AG04449 (cell line): ENCODE measurements at regions not wholly inside any gene's neighbourhood (a gene's known extent, or its start where the extent isn't known, plus 50 kb on each side); places are given as distances from the start of the nearest gene placed in this dataset.
"Not testable (repeated sequence)": the region's sequence is repeated elsewhere in the genome, so short reads cannot be mapped to it uniquely, and the experiment has no call there.

Source experiments
- CTCF ChIA-PET: fragments of 350-600 bp; formaldehyde crosslinking; extraction: SDS; loops from one replicate; lab custom pipeline; 2021; ENCODE audit warnings: antibody characterized with exemption; lab: Yijun Ruan, JAX
- POLR2A ChIA-PET: fragments of 400-600, 350-600 bp; formaldehyde crosslinking; extraction: SDS; loops from one replicate; lab custom pipeline; 2020; ENCODE audit warnings: antibody characterized with exemption, inconsistent platforms; lab: Yijun Ruan, JAX
- DNase-seq: peaks from one replicate; pipeline ENCODE4 v3.0.0-alpha.2; 2010; ENCODE audit warnings: low read depth, low spot score
- H3K4me3 ChIP-seq: 2 replicates; pipeline ENCODE4 v1.5.1; 2011; ENCODE audit warnings: low read depth, mild to moderate bottlenecking, control low read depth, low read length
- CTCF ChIP-seq: IDR thresholded peaks from one replicate; pipeline ENCODE4 v1.5.1; 2011; ENCODE audit warnings: mild to moderate bottlenecking, moderate library complexity, low read length, control low read depth, inconsistent platforms; ENCODE audit not compliant: insufficient read depth; ENCODE audit errors: missing control alignments

- ChIA-PET CTCF (interaction anchor here (1.2 to 2.0 kb wide), 2 partner anchors 17 to 179 kb away, joined by 4 to 8 read pairs; no protein-coding TSS in a partner anchor), POLR2A (no interaction called here)
- no peak for DNase-seq
- TF ChIP-seq CTCF, result no peak
- H3K4me3 ChIP-seq, result no peak overlapping the region
Observed at GRCh38 chr18:57942493-57942892, 101.5 kb upstream of the NEDD4L start.

DNA sequence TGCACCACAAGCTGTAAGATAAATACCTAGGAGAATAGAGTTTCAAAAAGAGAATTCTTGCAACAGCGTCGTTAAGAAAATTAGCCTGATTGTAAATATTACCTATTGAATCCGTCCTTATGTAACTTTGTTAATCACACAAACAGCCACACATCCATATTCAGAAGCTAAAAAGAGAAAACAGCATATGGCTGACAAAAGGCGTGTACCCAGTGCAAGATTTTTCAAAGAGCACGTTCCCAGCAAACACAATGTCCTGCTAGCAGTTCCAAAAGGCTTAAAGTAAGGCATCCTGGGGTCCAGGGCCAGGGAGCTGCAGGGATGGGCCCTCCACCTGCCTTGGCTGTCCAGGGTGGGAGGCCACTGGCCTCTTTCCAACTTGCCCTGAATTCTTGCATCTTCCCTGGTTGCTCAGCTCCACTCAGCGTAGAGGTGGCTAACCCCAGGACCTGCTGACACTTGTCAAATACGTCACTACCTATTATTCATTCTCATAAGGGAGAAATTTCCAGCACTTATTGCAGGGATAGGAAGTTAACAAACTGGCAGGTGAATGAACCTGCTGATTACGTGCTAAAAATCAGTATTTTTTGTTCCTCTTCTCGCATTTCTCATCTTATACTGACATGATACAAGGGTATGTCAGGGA lies 102.1 kb upstream of the NEDD4L start:
- ChIA-PET CTCF (interaction anchor here (1.2 to 2.0 kb wide), 2 partner anchors 17 to 180 kb away, joined by 4 to 8 read pairs; no protein-coding TSS in a partner anchor), POLR2A (no interaction called here)
- TF ChIP-seq CTCF, result no peak
- H3K4me3 ChIP-seq, result no peak overlapping the region
- no peak for DNase-seq

DNA sequence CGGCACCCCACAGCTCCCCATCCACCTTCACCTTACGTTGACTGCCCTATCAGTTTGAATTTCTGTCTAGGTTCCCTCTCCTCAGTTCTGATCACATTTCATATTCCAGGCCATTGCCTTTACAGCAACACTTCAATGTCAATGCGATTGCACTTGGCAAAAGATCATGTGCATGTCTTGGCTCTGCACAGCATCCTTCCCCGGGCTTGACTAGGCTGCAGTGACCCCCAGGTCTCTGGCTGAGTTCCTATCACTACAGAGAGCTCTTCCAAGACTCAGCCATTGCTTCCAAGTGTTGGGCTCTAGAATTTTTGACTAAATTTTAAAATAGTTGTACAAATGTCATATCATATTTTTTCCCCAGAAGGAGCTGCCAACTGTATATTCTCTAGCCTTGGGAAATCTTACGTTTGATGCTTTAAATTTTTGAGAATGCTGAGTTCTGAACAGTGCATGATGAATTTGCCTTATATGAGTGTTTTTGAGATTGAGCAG lies 103.8 kb upstream of the NEDD4L start:
- no peak for DNase-seq
- ChIA-PET POLR2A (no interaction called here), CTCF (interaction anchor here (0.6 to 0.9 kb wide), 2 partner anchors 73 to 103 kb away, joined by 3 read pairs; no protein-coding TSS in a partner anchor)

DNA sequence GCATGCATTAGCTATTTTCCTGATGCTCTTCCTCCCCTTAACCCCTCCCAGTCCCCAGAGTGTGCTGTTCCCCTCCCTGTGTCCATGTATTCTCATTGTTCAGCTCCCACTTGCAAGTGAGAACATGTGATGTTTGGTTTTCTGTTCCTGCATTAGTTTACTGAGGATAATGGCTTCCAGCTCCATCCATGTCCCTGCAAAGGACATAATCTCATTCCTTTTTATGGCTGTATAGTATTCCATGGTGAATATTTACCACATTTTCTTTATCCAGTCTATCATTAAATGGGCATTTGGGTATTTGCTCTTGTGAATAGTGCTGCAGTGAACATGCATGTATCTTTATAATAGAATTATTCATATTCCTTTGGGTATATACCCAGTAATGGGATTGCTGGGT lies 109.7 kb upstream of the NEDD4L start:
- DNase-seq, H3K4me3 ChIP-seq, POLR2A ChIA-PET: not testable (repeated sequence)
- CTCF ChIA-PET, result interaction anchor here (1.7 kb wide), 1 partner anchor 31 kb away, joined by 3 read pairs; no protein-coding TSS in a partner anchor

More for the DNA sequence above, 103.8 kb upstream of the NEDD4L start:
- no peak for TF ChIP-seq CTCF
- H3K4me3 ChIP-seq, result no peak overlapping the region

DNA sequence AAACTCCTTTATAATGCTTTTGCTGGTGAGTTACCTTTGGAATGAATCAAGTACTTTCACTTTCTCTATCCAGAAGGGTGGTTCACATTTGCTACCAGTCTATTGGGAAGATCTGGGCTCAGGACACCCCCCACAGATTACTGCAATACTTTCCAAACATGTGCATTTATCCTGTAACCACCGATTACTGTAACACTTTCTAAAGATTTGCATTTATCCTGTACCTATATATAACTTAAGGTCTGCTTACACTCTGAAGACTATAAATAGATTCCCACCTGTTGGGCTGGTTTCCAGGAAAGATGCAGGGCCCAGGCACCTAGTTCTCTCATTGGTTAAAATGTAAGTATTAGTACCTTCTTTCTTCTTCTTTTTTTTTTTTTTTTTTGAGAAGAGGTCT lies 113.0 kb upstream of the NEDD4L start:
- TF ChIP-seq CTCF, result no peak
- H3K4me3 ChIP-seq, result no peak overlapping the region
- DNase-seq, result no peak
- CTCF ChIA-PET, result no interaction called here
- POLR2A ChIA-PET, result no interaction called here

DNA sequence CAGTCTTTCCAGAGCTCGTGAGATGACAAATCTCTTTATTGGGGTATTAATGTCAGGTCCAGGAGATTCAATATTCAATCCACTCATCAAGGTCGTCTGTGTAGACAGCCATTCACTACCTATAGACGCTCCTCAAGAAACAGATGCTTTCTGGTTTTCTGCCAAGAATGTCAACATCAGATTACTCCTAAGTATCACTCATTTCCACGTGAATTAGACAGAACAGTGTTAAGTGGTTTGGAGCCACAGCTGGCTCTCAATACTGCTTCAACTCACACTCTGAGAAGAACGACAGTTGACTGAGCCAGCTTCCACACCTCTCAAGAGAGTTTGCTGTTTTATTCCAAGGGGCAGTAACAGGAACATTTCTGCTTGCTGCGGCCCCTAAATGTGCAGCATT lies 113.5 kb upstream of the NEDD4L start:
- no peak overlapping the region for H3K4me3 ChIP-seq
- no peak for TF ChIP-seq CTCF
- ChIA-PET POLR2A (no interaction called here), CTCF (no interaction called here)
- no peak for DNase-seq
